ENCODE measurements at regions not wholly inside any gene's neighbourhood (a gene's known extent, or its start where the extent isn't known, plus 50 kb on each side); places are given as distances from the start of the nearest gene placed in this dataset.

GRCh38 chr9:78521680-78522079, 224.8 kb downstream of the PSAT1 start:
- no peaks in the 10 kb centered on the region for H3K9me3 ChIP-seq (replicated peaks; ENCODE audit: insufficient read depth, low read length)
- H3K4me1 ChIP-seq (ENCODE audit: low read length), result no peaks in the 10 kb centered on the region
- H3K79me2 ChIP-seq (ENCODE audit: low read length), result no peaks in the 10 kb centered on the region
- H3K36me3 ChIP-seq (replicated peaks; ENCODE audit: insufficient read depth, low read length), result no peaks in the 10 kb centered on the region
- no peaks in the 10 kb centered on the region for H3F3A ChIP-seq (ENCODE audit: insufficient read depth, low read length)
- H3K4me2 ChIP-seq (ENCODE audit: low read depth, low read length), result no peak overlapping the region
- H3K27me3 ChIP-seq (replicated peaks; ENCODE audit: insufficient read depth, low read length), result no peaks in the 10 kb centered on the region
- H3K4me3 ChIP-seq (ENCODE audit: low read length), result no peak overlapping the region
- DNase-seq, result no peak
- H3K9me2 ChIP-seq (replicated peaks; ENCODE audit: insufficient read depth, low read length), result no peaks in the 10 kb centered on the region
- no peak overlapping the region for H2AFZ ChIP-seq (ENCODE audit: low read length)
- no peak overlapping the region for H3K9ac ChIP-seq (ENCODE audit: low read length)
- no peak overlapping the region for H3K27ac ChIP-seq (ENCODE audit: low read length)
- TF ChIP-seq, protein P1, sequence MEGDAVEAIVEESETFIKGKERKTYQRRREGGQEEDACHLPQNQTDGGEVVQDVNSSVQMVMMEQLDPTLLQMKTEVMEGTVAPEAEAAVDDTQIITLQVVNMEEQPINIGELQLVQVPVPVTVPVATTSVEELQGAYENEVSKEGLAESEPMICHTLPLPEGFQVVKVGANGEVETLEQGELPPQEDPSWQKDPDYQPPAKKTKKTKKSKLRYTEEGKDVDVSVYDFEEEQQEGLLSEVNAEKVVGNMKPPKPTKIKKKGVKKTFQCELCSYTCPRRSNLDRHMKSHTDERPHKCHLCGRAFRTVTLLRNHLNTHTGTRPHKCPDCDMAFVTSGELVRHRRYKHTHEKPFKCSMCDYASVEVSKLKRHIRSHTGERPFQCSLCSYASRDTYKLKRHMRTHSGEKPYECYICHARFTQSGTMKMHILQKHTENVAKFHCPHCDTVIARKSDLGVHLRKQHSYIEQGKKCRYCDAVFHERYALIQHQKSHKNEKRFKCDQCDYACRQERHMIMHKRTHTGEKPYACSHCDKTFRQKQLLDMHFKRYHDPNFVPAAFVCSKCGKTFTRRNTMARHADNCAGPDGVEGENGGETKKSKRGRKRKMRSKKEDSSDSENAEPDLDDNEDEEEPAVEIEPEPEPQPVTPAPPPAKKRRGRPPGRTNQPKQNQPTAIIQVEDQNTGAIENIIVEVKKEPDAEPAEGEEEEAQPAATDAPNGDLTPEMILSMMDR (IDR thresholded peaks at IDR 0.05; ENCODE audit: low read length), result no peak
- TF ChIP-seq EZH2 (optimal IDR thresholded peaks at IDR 0.05; ENCODE audit: low read depth, low read length) (no peak), EZH2phosphoT487 (IDR thresholded peaks at IDR 0.05; ENCODE audit: low read length) (no peak)
- H4K20me1 ChIP-seq (ENCODE audit: insufficient read depth, low read length), result no peaks in the 10 kb centered on the region

GRCh38 chr9:78525986-78526560, 229.1 kb downstream of the PSAT1 start:
- no peaks in the 10 kb centered on the region for H4K20me1 ChIP-seq (ENCODE audit: insufficient read depth, low read length)
- no peaks in the 10 kb centered on the region for H3F3A ChIP-seq (ENCODE audit: insufficient read depth, low read length)
- no peaks in the 10 kb centered on the region for H3K4me1 ChIP-seq (ENCODE audit: low read length)
- H3K9me2 ChIP-seq (replicated peaks; ENCODE audit: insufficient read depth, low read length), result no peaks in the 10 kb centered on the region
- no peaks in the 10 kb centered on the region for H3K79me2 ChIP-seq (ENCODE audit: low read length)
- H2AFZ ChIP-seq (ENCODE audit: low read length), result no peak overlapping the region
- H3K27me3 ChIP-seq (replicated peaks; ENCODE audit: insufficient read depth, low read length), result no peaks in the 10 kb centered on the region
- H3K9ac ChIP-seq (ENCODE audit: low read length), result no peak overlapping the region
- H3K36me3 ChIP-seq (replicated peaks; ENCODE audit: insufficient read depth, low read length), result no peaks in the 10 kb centered on the region
- TF ChIP-seq, protein P1 (IDR thresholded peaks at IDR 0.05; ENCODE audit: low read length), result no peak
- no peak for TF ChIP-seq EZH2 (optimal IDR thresholded peaks at IDR 0.05; ENCODE audit: low read depth, low read length)
- TF ChIP-seq EZH2phosphoT487 (IDR thresholded peaks at IDR 0.05; ENCODE audit: low read length), result no peak
- no peak overlapping the region for H3K4me2 ChIP-seq (ENCODE audit: low read depth, low read length)
- DNase-seq, result no peak
- no peak overlapping the region for H3K27ac ChIP-seq (ENCODE audit: low read length)
- H3K9me3 ChIP-seq (replicated peaks; ENCODE audit: insufficient read depth, low read length), result no peaks in the 10 kb centered on the region
- no peak overlapping the region for H3K4me3 ChIP-seq (ENCODE audit: low read length)

- no peak for DNase-seq
- H3K4me1 ChIP-seq (ENCODE audit: low read length), result no peaks in the 10 kb centered on the region
- TF ChIP-seq EZH2 (optimal IDR thresholded peaks at IDR 0.05; ENCODE audit: low read depth, low read length) (no peak), EZH2phosphoT487 (IDR thresholded peaks at IDR 0.05; ENCODE audit: low read length) (no peak)
- TF ChIP-seq, protein P1 (IDR thresholded peaks at IDR 0.05; ENCODE audit: low read length), result no peak
- no peak overlapping the region for H2AFZ ChIP-seq (ENCODE audit: low read length)
- H3K36me3 ChIP-seq (replicated peaks; ENCODE audit: insufficient read depth, low read length), result no peaks in the 10 kb centered on the region
- H3K79me2 ChIP-seq (ENCODE audit: low read length), result no peaks in the 10 kb centered on the region
- H3K4me2 ChIP-seq (ENCODE audit: low read depth, low read length), result no peak overlapping the region
- H3F3A ChIP-seq (ENCODE audit: insufficient read depth, low read length), result no peaks in the 10 kb centered on the region
- no peak overlapping the region for H3K9ac ChIP-seq (ENCODE audit: low read length)
- no peaks in the 10 kb centered on the region for H3K9me2 ChIP-seq (replicated peaks; ENCODE audit: insufficient read depth, low read length)
- no peaks in the 10 kb centered on the region for H3K9me3 ChIP-seq (replicated peaks; ENCODE audit: insufficient read depth, low read length)
- no peaks in the 10 kb centered on the region for H4K20me1 ChIP-seq (ENCODE audit: insufficient read depth, low read length)
- no peak overlapping the region for H3K4me3 ChIP-seq (ENCODE audit: low read length)
- no peak overlapping the region for H3K27ac ChIP-seq (ENCODE audit: low read length)
- H3K27me3 ChIP-seq (replicated peaks; ENCODE audit: insufficient read depth, low read length), result no peaks in the 10 kb centered on the region
Observed at GRCh38 chr9:78533500-78533899, 236.6 kb downstream of the PSAT1 start.
